ENCODE measurements at regions not wholly inside any gene's neighbourhood (a gene's known extent, or its start where the extent isn't known, plus 50 kb on each side); places are given as distances from the start of the nearest gene placed in this dataset.

DNA sequence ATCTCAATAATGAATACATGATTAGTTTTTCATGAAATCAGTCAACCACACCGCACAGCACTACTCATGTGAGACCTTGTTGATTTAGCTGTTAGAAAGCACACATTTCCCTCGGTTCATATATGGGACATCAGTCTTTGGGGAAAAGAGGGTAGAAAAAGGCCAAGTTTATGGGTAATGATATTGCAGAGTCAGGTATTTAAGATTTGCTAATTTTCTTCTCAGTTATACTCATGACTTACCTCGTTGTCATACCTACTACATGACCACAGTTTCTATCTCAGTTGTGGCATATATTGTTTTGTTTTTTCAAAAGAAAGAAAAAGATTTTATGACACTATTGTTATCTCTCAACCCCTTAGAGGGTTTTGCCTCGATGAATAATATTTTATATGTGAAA, 165.6 kb downstream of the POU4F1 start:
- Mint-ChIP-seq H3K4me1 (no peaks in the 10 kb centered on the region), H3K27me3 (ENCODE audit: low read depth, poor library complexity) (no peaks in the 10 kb centered on the region), H3K27ac (no peak overlapping the region), H3K36me3 (ENCODE audit: low read depth) (no peaks in the 10 kb centered on the region), H3K4me3 (no peak overlapping the region), H3K9me3 (no peaks in the 10 kb centered on the region)
- no peak for DNase-seq
- TF ChIP-seq, protein P1, sequence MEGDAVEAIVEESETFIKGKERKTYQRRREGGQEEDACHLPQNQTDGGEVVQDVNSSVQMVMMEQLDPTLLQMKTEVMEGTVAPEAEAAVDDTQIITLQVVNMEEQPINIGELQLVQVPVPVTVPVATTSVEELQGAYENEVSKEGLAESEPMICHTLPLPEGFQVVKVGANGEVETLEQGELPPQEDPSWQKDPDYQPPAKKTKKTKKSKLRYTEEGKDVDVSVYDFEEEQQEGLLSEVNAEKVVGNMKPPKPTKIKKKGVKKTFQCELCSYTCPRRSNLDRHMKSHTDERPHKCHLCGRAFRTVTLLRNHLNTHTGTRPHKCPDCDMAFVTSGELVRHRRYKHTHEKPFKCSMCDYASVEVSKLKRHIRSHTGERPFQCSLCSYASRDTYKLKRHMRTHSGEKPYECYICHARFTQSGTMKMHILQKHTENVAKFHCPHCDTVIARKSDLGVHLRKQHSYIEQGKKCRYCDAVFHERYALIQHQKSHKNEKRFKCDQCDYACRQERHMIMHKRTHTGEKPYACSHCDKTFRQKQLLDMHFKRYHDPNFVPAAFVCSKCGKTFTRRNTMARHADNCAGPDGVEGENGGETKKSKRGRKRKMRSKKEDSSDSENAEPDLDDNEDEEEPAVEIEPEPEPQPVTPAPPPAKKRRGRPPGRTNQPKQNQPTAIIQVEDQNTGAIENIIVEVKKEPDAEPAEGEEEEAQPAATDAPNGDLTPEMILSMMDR (IDR thresholded peaks at IDR 0.05): no peak

DNA sequence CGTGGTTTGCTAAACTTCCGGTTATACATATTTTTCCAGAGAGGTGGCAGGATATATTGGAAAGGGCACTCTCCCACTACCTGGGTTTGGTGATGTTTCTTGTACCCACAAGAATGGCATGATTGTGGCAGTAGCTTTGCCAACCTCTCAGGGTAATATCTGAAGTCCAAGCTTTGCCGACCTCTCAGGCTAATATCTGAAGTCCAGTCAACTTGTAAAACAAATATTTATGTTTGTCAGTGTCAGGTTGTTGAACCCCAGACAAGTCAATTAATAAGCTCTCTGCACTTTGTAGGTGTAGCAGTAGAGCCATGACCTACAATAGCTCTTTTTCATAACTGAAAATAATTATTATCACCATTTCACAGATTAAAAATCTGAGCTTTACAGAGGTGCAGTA, 167.0 kb downstream of the POU4F1 start:
- Mint-ChIP-seq H3K4me1 (peaks cover 5% of the 10 kb centered on the region), H3K9me3 (no peaks in the 10 kb centered on the region), H3K27me3 (ENCODE audit: low read depth, poor library complexity) (no peaks in the 10 kb centered on the region), H3K36me3 (ENCODE audit: low read depth) (no peaks in the 10 kb centered on the region), H3K27ac (no peak overlapping the region), H3K4me3 (no peak overlapping the region)
- DNase-seq: no peak
- TF ChIP-seq, protein P1 (IDR thresholded peaks at IDR 0.05): no peak

- TF ChIP-seq, protein P1 (IDR thresholded peaks at IDR 0.05): no peak
- H3K36me3 Mint-ChIP-seq (ENCODE audit: low read depth): no peaks in the 10 kb centered on the region
- no peak overlapping the region for H3K27ac Mint-ChIP-seq
- peaks cover 22% of the 10 kb centered on the region for H3K4me1 Mint-ChIP-seq
- no peak overlapping the region for H3K4me3 Mint-ChIP-seq
- H3K9me3 Mint-ChIP-seq: no peaks in the 10 kb centered on the region
- DNase-seq: no peak
- peaks cover 6% of the 10 kb centered on the region for H3K27me3 Mint-ChIP-seq (ENCODE audit: low read depth, poor library complexity)
Measured at GRCh38 chr13:78431328-78431727, 172.0 kb downstream of the POU4F1 start.

GRCh38 chr13:78430811-78431210, 172.5 kb downstream of the POU4F1 start:
- no peaks in the 10 kb centered on the region for H3K9me3 Mint-ChIP-seq
- no peaks in the 10 kb centered on the region for H3K36me3 Mint-ChIP-seq (ENCODE audit: low read depth)
- H3K4me1 Mint-ChIP-seq: peaks cover 22% of the 10 kb centered on the region
- TF ChIP-seq, protein P1 (IDR thresholded peaks at IDR 0.05): no peak
- no peak for DNase-seq
- peak overlapping the region; percentile 95 for H3K27ac Mint-ChIP-seq
- H3K4me3 Mint-ChIP-seq: peak overlapping the region; percentile 40
- H3K27me3 Mint-ChIP-seq (ENCODE audit: low read depth, poor library complexity): peaks cover 6% of the 10 kb centered on the region

DNA sequence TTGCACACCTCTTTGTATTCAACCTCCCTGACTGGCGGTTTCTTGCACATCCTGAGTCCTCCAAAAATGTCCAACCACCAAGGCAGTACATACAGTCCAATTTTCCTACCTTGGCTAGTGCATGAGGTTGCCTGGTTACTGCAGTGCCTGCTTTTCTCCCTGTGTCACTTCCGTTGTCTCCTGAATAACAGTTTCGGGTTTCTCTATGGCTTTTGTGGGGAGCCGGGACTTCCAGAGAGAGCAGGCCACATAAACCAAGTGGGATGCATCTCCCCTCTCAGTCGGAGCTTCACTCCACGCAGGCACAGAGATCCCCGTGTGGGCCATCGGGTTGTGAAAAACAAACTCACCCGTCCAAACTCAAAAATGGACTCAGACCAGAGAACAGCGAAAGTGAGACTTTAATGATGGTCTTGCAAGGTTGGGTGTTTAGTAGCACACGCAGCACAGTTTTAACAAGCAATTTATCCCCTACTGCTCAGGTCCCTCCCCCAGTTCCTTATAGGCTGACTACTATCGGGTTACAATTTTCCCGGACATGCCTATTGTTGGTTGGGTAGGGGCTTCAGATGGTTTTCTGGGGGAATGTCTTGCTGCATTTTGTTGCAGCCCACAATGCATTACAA, 173.1 kb downstream of the POU4F1 start:
- Mint-ChIP-seq H3K27me3 (ENCODE audit: low read depth, poor library complexity) (peaks cover 6% of the 10 kb centered on the region), H3K9me3 (no peaks in the 10 kb centered on the region), H3K4me1 (peaks cover 22% of the 10 kb centered on the region), H3K36me3 (ENCODE audit: low read depth) (no peaks in the 10 kb centered on the region), H3K27ac (peak overlapping the region; percentile 95), H3K4me3 (peak overlapping the region; percentile 60)
- peak; percentile 12 for DNase-seq
- TF ChIP-seq, protein P1 (IDR thresholded peaks at IDR 0.05): no peak

DNA sequence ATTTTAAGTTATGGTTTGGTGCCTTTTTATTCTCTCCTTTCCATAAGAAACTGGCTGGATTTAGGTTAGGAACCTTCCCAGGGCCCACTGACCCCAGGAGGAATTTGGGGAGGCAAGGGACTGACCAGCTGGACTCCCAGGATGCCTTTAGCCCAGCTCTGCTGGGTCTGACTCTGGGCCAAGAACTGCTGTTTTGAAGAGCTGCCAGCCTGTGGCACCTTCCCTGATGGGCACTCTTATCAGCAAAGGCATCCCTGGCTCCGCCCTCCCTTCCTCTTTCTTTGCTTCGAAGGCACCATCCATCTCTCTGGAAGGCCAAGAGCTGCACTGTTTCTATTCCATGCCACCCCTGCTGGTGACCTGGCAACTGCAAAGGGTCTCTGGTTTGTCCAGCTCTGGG, 174.7 kb downstream of the POU4F1 start:
- no peaks in the 10 kb centered on the region for H3K9me3 Mint-ChIP-seq
- TF ChIP-seq, protein P1 (IDR thresholded peaks at IDR 0.05): no peak
- H3K4me3 Mint-ChIP-seq: no peak overlapping the region
- H3K4me1 Mint-ChIP-seq: peaks cover 22% of the 10 kb centered on the region
- peaks cover 6% of the 10 kb centered on the region for H3K27me3 Mint-ChIP-seq (ENCODE audit: low read depth, poor library complexity)
- no peak for DNase-seq
- no peaks in the 10 kb centered on the region for H3K36me3 Mint-ChIP-seq (ENCODE audit: low read depth)
- no peak overlapping the region for H3K27ac Mint-ChIP-seq
